ENCODE measurements at regions not wholly inside any gene's neighbourhood (a gene's known extent, or its start where the extent isn't known, plus 50 kb on each side); places are given as distances from the start of the nearest gene placed in this dataset.

DNA sequence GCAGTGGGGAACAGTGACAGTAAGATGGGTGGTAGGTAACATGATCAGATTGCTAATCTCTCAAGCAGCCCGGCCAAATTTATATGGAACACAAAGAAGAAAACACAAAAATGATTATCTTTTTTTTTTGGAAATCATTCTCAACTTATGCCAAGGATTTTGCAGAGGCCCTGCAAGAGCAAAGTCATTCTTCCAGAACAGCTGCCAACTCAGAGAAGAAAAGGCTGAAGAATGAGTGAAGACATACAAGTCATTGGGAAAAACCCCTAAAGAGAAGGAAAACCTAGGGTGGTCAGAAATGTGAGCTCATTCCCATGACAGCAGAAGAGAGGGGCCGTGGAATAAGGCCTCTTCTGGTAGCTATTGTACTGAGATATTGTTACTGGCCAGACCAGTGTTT, 246.7 kb downstream of the SHOX2 start:
- no peak overlapping the region for H3K9ac ChIP-seq (ENCODE audit: low read length)
- no peaks in the 10 kb centered on the region for H3K36me3 ChIP-seq (ENCODE audit: insufficient read depth, low read length)
- H3K79me2 ChIP-seq (ENCODE audit: insufficient read depth, low read length) = no peaks in the 10 kb centered on the region
- H3K27ac ChIP-seq (ENCODE audit: low read depth, low read length, poor library complexity, severe bottlenecking) = no peak overlapping the region
- no peaks in the 10 kb centered on the region for H3K9me3 ChIP-seq (ENCODE audit: low read length)
- H3K9me2 ChIP-seq (ENCODE audit: low read depth, low read length) = no peaks in the 10 kb centered on the region
- H2AFZ ChIP-seq (ENCODE audit: low read length) = no peak overlapping the region
- H4K20me1 ChIP-seq (ENCODE audit: insufficient read depth, low read length) = no peaks in the 10 kb centered on the region
- no peak overlapping the region for H3K4me3 ChIP-seq (ENCODE audit: low read depth, low read length, poor library complexity, severe bottlenecking)
- H3F3A ChIP-seq (ENCODE audit: insufficient read depth, low read length) = no peaks in the 10 kb centered on the region
- no peaks in the 10 kb centered on the region for H3K4me1 ChIP-seq (ENCODE audit: insufficient read depth, low read length, severe bottlenecking)
- H3K4me2 ChIP-seq (ENCODE audit: low read length) = no peak overlapping the region
- no peaks in the 10 kb centered on the region for H3K27me3 ChIP-seq (ENCODE audit: insufficient read depth, low read length)
- TF ChIP-seq, protein P1, sequence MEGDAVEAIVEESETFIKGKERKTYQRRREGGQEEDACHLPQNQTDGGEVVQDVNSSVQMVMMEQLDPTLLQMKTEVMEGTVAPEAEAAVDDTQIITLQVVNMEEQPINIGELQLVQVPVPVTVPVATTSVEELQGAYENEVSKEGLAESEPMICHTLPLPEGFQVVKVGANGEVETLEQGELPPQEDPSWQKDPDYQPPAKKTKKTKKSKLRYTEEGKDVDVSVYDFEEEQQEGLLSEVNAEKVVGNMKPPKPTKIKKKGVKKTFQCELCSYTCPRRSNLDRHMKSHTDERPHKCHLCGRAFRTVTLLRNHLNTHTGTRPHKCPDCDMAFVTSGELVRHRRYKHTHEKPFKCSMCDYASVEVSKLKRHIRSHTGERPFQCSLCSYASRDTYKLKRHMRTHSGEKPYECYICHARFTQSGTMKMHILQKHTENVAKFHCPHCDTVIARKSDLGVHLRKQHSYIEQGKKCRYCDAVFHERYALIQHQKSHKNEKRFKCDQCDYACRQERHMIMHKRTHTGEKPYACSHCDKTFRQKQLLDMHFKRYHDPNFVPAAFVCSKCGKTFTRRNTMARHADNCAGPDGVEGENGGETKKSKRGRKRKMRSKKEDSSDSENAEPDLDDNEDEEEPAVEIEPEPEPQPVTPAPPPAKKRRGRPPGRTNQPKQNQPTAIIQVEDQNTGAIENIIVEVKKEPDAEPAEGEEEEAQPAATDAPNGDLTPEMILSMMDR (IDR thresholded peaks at IDR 0.05; ENCODE audit: low read length) = no peak
- no peak for TF ChIP-seq EZH2 (IDR thresholded peaks at IDR 0.05; ENCODE audit: borderline replicate concordance, low read length)

DNA sequence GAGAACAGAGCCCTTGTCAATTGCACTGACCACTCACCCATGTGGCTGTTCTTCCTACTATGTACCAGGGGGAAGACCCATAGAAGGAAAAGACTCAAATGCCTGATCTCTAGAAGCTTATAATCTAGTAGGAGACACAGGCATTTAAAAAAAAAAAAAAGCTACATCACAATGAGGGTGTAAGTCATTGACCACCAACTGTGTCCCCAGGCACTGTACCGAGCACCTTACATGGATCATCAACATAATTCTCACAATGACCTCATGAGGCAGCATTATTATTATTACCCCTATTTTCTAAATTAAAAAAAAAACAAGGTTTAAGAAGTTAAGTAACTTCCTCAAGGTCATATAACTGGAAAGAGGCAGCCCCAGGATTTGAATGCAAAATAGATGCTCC, 247.4 kb downstream of the SHOX2 start:
- TF ChIP-seq, protein P1 (IDR thresholded peaks at IDR 0.05; ENCODE audit: low read length) = no peak
- TF ChIP-seq EZH2 (IDR thresholded peaks at IDR 0.05; ENCODE audit: borderline replicate concordance, low read length) = no peak
- no peaks in the 10 kb centered on the region for H3K9me2 ChIP-seq (ENCODE audit: low read depth, low read length)
- H4K20me1 ChIP-seq (ENCODE audit: insufficient read depth, low read length) = no peaks in the 10 kb centered on the region

DNA sequence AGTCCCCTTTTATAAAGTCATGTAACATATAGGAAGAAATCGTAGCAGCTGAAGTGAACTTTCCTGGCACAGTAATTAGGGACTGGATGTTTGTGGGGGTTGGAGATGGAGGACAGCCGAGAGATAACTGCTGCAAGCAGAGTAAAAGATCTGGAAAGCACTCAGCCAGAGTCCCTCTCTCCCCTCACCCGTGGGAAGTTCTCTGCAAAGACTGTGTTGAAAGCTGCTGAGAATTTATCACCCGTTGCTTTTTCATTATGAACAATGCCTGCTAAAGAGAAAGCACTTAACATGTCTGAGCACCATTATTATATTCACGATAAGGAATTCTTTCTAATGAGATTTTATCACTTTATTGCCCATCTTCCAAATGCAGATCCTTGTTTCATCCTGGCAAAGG, 248.8 kb downstream of the SHOX2 start:
- no peak for TF ChIP-seq EZH2 (IDR thresholded peaks at IDR 0.05; ENCODE audit: borderline replicate concordance, low read length)
- TF ChIP-seq, protein P1 (IDR thresholded peaks at IDR 0.05; ENCODE audit: low read length) = no peak
- Histone ChIP-seq H4K20me1 (ENCODE audit: insufficient read depth, low read length) (no peaks in the 10 kb centered on the region), H3K79me2 (ENCODE audit: insufficient read depth, low read length) (no peaks in the 10 kb centered on the region), H3K9ac (ENCODE audit: low read length) (no peak overlapping the region), H3K4me2 (ENCODE audit: low read length) (no peak overlapping the region), H3K27me3 (ENCODE audit: insufficient read depth, low read length) (no peaks in the 10 kb centered on the region), H2AFZ (ENCODE audit: low read length) (no peak overlapping the region), H3K9me2 (ENCODE audit: low read depth, low read length) (no peaks in the 10 kb centered on the region), H3K27ac (ENCODE audit: low read depth, low read length, poor library complexity, severe bottlenecking) (no peak overlapping the region), H3K4me1 (ENCODE audit: insufficient read depth, low read length, severe bottlenecking) (no peaks in the 10 kb centered on the region), H3K9me3 (ENCODE audit: low read length) (peaks cover 4% of the 10 kb centered on the region; the same call in 1 of the 2 replicates), H3K4me3 (ENCODE audit: low read depth, low read length, poor library complexity, severe bottlenecking) (no peak overlapping the region), H3F3A (ENCODE audit: insufficient read depth, low read length) (no peaks in the 10 kb centered on the region), H3K36me3 (ENCODE audit: insufficient read depth, low read length) (no peaks in the 10 kb centered on the region)

More for the DNA sequence above, 247.4 kb downstream of the SHOX2 start:
- no peak overlapping the region for H3K27ac ChIP-seq (ENCODE audit: low read depth, low read length, poor library complexity, severe bottlenecking)
- H3F3A ChIP-seq (ENCODE audit: insufficient read depth, low read length) = no peaks in the 10 kb centered on the region
- no peaks in the 10 kb centered on the region for H3K27me3 ChIP-seq (ENCODE audit: insufficient read depth, low read length)
- no peak overlapping the region for H3K4me2 ChIP-seq (ENCODE audit: low read length)
- no peaks in the 10 kb centered on the region for H3K9me3 ChIP-seq (ENCODE audit: low read length)
- no peaks in the 10 kb centered on the region for H3K36me3 ChIP-seq (ENCODE audit: insufficient read depth, low read length)
- no peak overlapping the region for H2AFZ ChIP-seq (ENCODE audit: low read length)
- H3K4me1 ChIP-seq (ENCODE audit: insufficient read depth, low read length, severe bottlenecking) = no peaks in the 10 kb centered on the region
- no peaks in the 10 kb centered on the region for H3K79me2 ChIP-seq (ENCODE audit: insufficient read depth, low read length)
- no peak overlapping the region for H3K9ac ChIP-seq (ENCODE audit: low read length)
- H3K4me3 ChIP-seq (ENCODE audit: low read depth, low read length, poor library complexity, severe bottlenecking) = no peak overlapping the region
